AG04450 (cell line): ENCODE measurements at regions not wholly inside any gene's neighbourhood (a gene's known extent, or its start where the extent isn't known, plus 50 kb on each side); places are given as distances from the start of the nearest gene placed in this dataset.
"Not testable (repeated sequence)": the region's sequence is repeated elsewhere in the genome, so short reads cannot be mapped to it uniquely, and the experiment has no call there.

Source experiments
- CTCF ChIA-PET: fragments of 300-600, 350-600 bp; formaldehyde crosslinking; extraction: SDS; loops from one replicate; lab custom pipeline; 2022; ENCODE audit warnings: antibody characterized with exemption, inconsistent platforms; lab: Charles Lee
- POLR2A ChIA-PET: fragments of 350-600 bp; formaldehyde crosslinking; extraction: SDS; loops from one replicate; lab custom pipeline; 2021; ENCODE audit warnings: antibody characterized with exemption, inconsistent platforms; lab: Yijun Ruan, JAX
- DNase-seq: peaks from one replicate; pipeline ENCODE4 v3.0.0-alpha.2; 2011; ENCODE audit warnings: low read depth, low spot score
- H3K27ac ChIP-seq: one replicate; pipeline ENCODE4 v1.5.1; 2012; ENCODE audit warnings: low read depth, low read length, control low read depth
- H3K27me3 ChIP-seq: one replicate; pipeline ENCODE4 v1.6.0; 2012; ENCODE audit warnings: low read length; ENCODE audit not compliant: control insufficient read depth, insufficient read depth
- H3K4me3 ChIP-seq: 2 replicates; pipeline ENCODE4 v1.5.1; 2011; ENCODE audit warnings: mild to moderate bottlenecking, low read depth, low read length, control low read depth
- H3K9me3 ChIP-seq: 2 replicates; pipeline ENCODE4 v1.5.1; 2012; ENCODE audit warnings: low read length; ENCODE audit not compliant: control insufficient read depth, insufficient read depth
- CTCF ChIP-seq: IDR thresholded peaks from 2 replicates; pipeline ENCODE4 v1.5.1; 2011; ENCODE audit warnings: low read depth, low read length, control low read depth, inconsistent platforms

DNA sequence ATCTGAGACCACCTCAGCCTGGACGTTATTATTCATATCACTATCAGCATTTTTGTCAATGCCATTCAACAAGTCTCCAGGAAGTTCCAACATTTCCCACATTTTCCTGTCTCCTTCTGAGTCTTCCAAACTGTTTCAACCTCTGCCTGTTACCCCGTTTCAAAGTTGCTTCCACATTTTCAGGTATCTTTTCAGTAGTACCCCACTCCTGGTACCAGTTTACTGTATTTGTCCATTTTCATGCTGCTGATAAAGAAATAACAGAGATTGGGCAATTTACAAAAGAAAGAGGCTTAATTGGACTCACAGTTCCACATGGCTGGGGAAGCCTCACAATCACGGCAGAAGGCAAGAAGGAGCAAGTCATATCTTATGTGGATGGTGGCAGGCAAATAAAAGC lies 565.5 kb downstream of the FRK start:
- POLR2A ChIA-PET = no interaction called here
- CTCF ChIA-PET = interaction anchor here (0.9 kb wide), 1 partner anchor 39 kb away, joined by 3 read pairs; no protein-coding TSS in a partner anchor
- DNase-seq = no peak
- TF ChIP-seq CTCF = no peak
- H3K4me3 ChIP-seq = no peak overlapping the region
- H3K27me3 ChIP-seq = no peaks in the 10 kb centered on the region
- 0 out of 2 replicates have a peak, but pooled peaks cover 3% of the 10 kb centered on the region for H3K9me3 ChIP-seq
- H3K27ac ChIP-seq = no peak overlapping the region

DNA sequence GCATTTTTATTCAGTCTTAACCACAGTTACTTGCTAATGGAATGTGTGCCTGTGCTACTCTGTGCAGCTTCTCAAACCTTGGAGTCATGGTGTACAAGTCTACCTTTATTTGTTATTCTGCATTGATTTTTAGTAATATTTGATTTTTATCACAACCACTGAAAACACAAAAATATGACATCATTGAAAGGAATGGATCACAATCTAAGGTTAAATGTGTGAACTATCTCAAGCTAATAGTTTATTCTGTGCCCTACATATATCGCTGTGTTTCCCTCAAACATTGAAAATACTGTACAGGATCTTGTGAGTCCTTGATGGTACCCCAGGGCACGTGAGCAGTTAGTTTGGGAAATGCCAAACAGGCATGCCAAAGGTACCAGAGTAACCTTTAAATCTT lies 573.4 kb downstream of the FRK start:
- no peaks in the 10 kb centered on the region for H3K9me3 ChIP-seq
- CTCF ChIA-PET = no interaction called here
- no peak for DNase-seq

GRCh38 chr6:115485400-115485799 lies 575.3 kb downstream of the FRK start:
- Histone ChIP-seq H3K27me3 (no peaks in the 10 kb centered on the region), H3K27ac (no peak overlapping the region), H3K9me3 (peaks cover 6% of the 10 kb centered on the region; the same call in 1 of the 2 replicates), H3K4me3 (no peak overlapping the region)
- no peak for TF ChIP-seq CTCF
- DNase-seq = no peak
- ChIA-PET POLR2A (no interaction called here), CTCF (no interaction called here)

More for the DNA sequence above, 573.4 kb downstream of the FRK start:
- H3K27ac ChIP-seq = no peak overlapping the region
- no peak for TF ChIP-seq CTCF
- POLR2A ChIA-PET = no interaction called here
- H3K4me3 ChIP-seq = no peak overlapping the region
- no peaks in the 10 kb centered on the region for H3K27me3 ChIP-seq

DNA sequence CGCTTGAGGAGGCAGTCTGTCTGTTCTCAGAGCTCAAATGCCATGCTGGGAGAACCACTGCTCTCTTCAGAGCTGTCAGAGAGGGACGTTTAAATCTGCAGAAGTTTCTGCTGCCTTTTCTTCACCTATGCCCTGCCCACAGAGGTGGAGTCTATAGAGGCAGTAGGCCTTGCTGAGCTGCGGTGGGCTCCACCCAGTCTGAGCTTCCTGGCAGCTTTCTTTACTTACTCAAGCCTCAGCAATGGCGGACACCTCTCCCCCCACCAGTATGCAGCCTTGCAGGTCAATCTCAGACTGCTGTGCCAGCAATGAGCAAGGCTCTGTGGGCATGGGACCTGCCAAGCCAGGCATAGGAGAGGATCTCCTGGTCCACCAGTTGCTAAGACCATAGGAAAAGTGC lies 580.1 kb downstream of the FRK start:
- CTCF ChIA-PET, DNase-seq, POLR2A ChIA-PET, H3K27me3 ChIP-seq, H3K4me3 ChIP-seq, H3K9me3 ChIP-seq, H3K27ac ChIP-seq: not testable (repeated sequence)

DNA sequence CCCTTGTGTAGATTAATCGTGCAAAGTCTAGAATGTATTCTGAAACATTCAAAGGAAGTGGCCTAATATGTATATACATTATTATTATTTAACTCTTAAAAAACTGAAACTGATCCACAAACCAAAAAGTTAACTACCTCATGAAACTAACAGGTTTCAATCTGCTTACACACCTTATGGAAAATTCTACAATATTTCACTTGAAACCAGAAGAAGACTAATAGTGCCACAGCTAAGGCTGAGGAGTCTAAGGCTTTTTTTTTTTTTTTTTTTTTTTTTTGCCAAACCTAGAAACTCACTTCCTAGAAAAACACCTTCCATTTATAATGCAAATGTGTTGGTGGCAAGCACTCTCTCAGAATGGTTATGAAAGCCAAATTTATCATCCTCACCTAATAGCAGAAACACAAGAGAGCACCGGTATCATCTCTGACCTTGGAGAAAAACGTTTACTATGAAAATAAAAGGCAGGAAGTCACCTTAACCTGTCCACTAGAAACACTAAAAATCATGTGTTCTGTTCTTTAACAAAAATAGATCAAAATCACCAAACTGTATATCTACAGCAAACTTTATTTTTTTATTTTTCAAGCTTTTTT lies 586.1 kb downstream of the FRK start:
- Histone ChIP-seq H3K27ac (no peak overlapping the region), H3K9me3 (no peaks in the 10 kb centered on the region), H3K27me3 (no peaks in the 10 kb centered on the region), H3K4me3 (no peak overlapping the region)
- DNase-seq = no peak
- no peak for TF ChIP-seq CTCF
- ChIA-PET CTCF (no interaction called here), POLR2A (no interaction called here)
